GM23338 (cell line): ENCODE measurements at regions not wholly inside any gene's neighbourhood (a gene's known extent, or its start where the extent isn't known, plus 50 kb on each side); places are given as distances from the start of the nearest gene placed in this dataset.

Source experiments
- ATAC-seq: fragments of 200-7000 bp; cut with Tn5 transposase; 3 replicates; pipeline ENCODE4 v1.9.1; 2020
- DNase-seq: peaks from one replicate; pipeline ENCODE4 v3.0.0-alpha.2; 2015; ENCODE audit warnings: low spot score
- H2AFZ ChIP-seq: fragments of 200-600 bp; sonication (generic); 2 replicates; pipeline ENCODE4 v1.8.0; 2016; ENCODE audit warnings: antibody characterized with exemption, mild to moderate bottlenecking, moderate library complexity
- H3F3A ChIP-seq: fragments of 200-600 bp; sonication (generic); replicated peaks from 2 replicates; pipeline ENCODE4 v1.8.0; 2017; ENCODE audit warnings: antibody characterized with exemption, mixed run types, low read depth
- H3K27ac ChIP-seq: fragments of 200-600 bp; sonication (generic); 2 replicates; pipeline ENCODE4 v1.6.1; 2016; ENCODE audit warnings: low read depth
- H3K27me3 ChIP-seq: fragments of 200-600 bp; sonication (generic); 2 replicates; pipeline ENCODE4 v1.8.0; 2016; ENCODE audit warnings: mild to moderate bottlenecking, mixed run types, moderate library complexity; ENCODE audit not compliant: insufficient read depth
- H3K36me3 ChIP-seq: fragments of 200-600 bp; sonication (generic); 2 replicates; pipeline ENCODE4 v1.8.0; 2016; ENCODE audit warnings: mild to moderate bottlenecking; ENCODE audit not compliant: insufficient read depth
- H3K4me1 ChIP-seq: fragments of 200-600 bp; sonication (generic); 2 replicates; pipeline ENCODE4 v1.8.0; 2016; ENCODE audit warnings: mild to moderate bottlenecking, moderate library complexity; ENCODE audit not compliant: insufficient read depth
- H3K4me2 ChIP-seq: fragments of 200-600 bp; sonication (generic); 2 replicates; pipeline ENCODE4 v1.7.1; 2017; ENCODE audit warnings: mixed run types
- H3K4me3 ChIP-seq: fragments of 200-600 bp; sonication (generic); 2 replicates; pipeline ENCODE4 v1.6.1; 2016; ENCODE audit warnings: mixed run types
- H3K79me2 ChIP-seq: fragments of 200-600 bp; sonication (generic); replicated peaks from 2 replicates; pipeline ENCODE4 v1.8.0; 2017; ENCODE audit warnings: mild to moderate bottlenecking; ENCODE audit not compliant: insufficient read depth
- H3K9me2 ChIP-seq: fragments of 200-600 bp; sonication (generic); 2 replicates; pipeline ENCODE4 v1.8.0; 2017; ENCODE audit not compliant: insufficient read depth
- H4K20me1 ChIP-seq: fragments of 200-600 bp; sonication (generic); replicated peaks from 2 replicates; pipeline ENCODE4 v1.8.0; 2017; ENCODE audit warnings: mild to moderate bottlenecking; ENCODE audit not compliant: insufficient read depth
- H3K27ac Mint-ChIP-seq: 2 replicates; pipeline ENCODE4 v1.8.0; 2020; ENCODE audit warnings: inconsistent platforms, mild to moderate bottlenecking, moderate library complexity, mixed read lengths
- H3K27me3 Mint-ChIP-seq: 3 replicates; pipeline ENCODE4 v1.8.0; 2022; ENCODE audit warnings: low read depth, mild to moderate bottlenecking, moderate library complexity, mixed read lengths, inconsistent platforms; ENCODE audit not compliant: insufficient read depth, poor library complexity
- H3K36me3 Mint-ChIP-seq: 3 replicates; pipeline ENCODE4 v1.8.0; 2021; ENCODE audit warnings: low read depth, mild to moderate bottlenecking, inconsistent platforms, moderate library complexity, mixed read lengths
- H3K4me1 Mint-ChIP-seq: 3 replicates; pipeline ENCODE4 v1.8.0; 2020; ENCODE audit warnings: mild to moderate bottlenecking, inconsistent platforms, mixed read lengths
- H3K4me3 Mint-ChIP-seq: 3 replicates; pipeline ENCODE4 v1.8.0; 2021; ENCODE audit warnings: moderate library complexity, mild to moderate bottlenecking, inconsistent platforms, mixed read lengths
- H3K9me3 Mint-ChIP-seq: 3 replicates; pipeline ENCODE4 v1.8.0; 2020; ENCODE audit warnings: moderate library complexity, mild to moderate bottlenecking, inconsistent platforms, mixed read lengths
- CREB1 ChIP-seq: fragments of 250-450 bp; sonication (Bioruptor Pico); IDR thresholded peaks from 2 replicates; pipeline ENCODE4 v1.5.0; 2020; ENCODE audit warnings: low read depth, mild to moderate bottlenecking, moderate library complexity
- EZH2 ChIP-seq: fragments of 200-600 bp; sonication (generic); IDR thresholded peaks from one replicate; pipeline ENCODE4 v1.8.0; 2017; ENCODE audit warnings: antibody characterized with exemption, mild to moderate bottlenecking, low read depth; ENCODE audit not compliant: unreplicated experiment
- EZH2phosphoT487 ChIP-seq: fragments of 200-600 bp; sonication (generic); IDR thresholded peaks from one replicate; pipeline ENCODE4 v1.8.1; 2018; ENCODE audit warnings: antibody characterized with exemption; ENCODE audit not compliant: unreplicated experiment
- JUNB ChIP-seq: IDR thresholded peaks from one replicate; pipeline ENCODE4 v1.6.1; 2016; ENCODE audit warnings: antibody characterized with exemption; ENCODE audit not compliant: unreplicated experiment
- NANOG ChIP-seq: IDR thresholded peaks from 2 replicates; pipeline ENCODE4 v1.6.1; 2016; ENCODE audit warnings: antibody characterized with exemption, borderline replicate concordance
- POLR2AphosphoS5 ChIP-seq: IDR thresholded peaks from 2 replicates; pipeline ENCODE4 v1.6.1; 2016; ENCODE audit warnings: antibody characterized with exemption, low read depth
- ZNF114 ChIP-seq: fragments of 250-450 bp; sonication (Bioruptor Pico); IDR thresholded peaks from 2 replicates; pipeline ENCODE4 v1.5.0; 2020; ENCODE audit warnings: mild to moderate bottlenecking, moderate library complexity
- ZNF331 ChIP-seq: fragments of 250-450 bp; sonication (Bioruptor Pico); IDR thresholded peaks from 2 replicates; pipeline ENCODE4 v1.5.0; 2020; ENCODE audit warnings: low read depth, mild to moderate bottlenecking, moderate library complexity
- TF ChIP-seq, protein P1 (sequence below): fragments of 250-450 bp; sonication (Bioruptor Pico); IDR thresholded peaks from 2 replicates; pipeline ENCODE4 v1.5.0; 2020; ENCODE audit warnings: mild to moderate bottlenecking, moderate library complexity
- TF ChIP-seq, protein P2 (sequence below), 2 experiments: fragments of 200-600 bp in 1 of 2; sonication (generic) in 1 of 2; conservative IDR thresholded peaks; 2 replicates each; pipeline versions ENCODE4 v1.5.1 to v1.6.1; 2016 to 2017; ENCODE audit warnings: antibody characterized with exemption in 2 of 2, low read depth in 2 of 2, mild to moderate bottlenecking in 2 of 2, moderate library complexity in 1 of 2
- TF ChIP-seq, protein P3 (sequence below): IDR thresholded peaks from one replicate; pipeline ENCODE4 v1.6.1; 2018; ENCODE audit warnings: antibody characterized with exemption; ENCODE audit not compliant: unreplicated experiment

DNA sequence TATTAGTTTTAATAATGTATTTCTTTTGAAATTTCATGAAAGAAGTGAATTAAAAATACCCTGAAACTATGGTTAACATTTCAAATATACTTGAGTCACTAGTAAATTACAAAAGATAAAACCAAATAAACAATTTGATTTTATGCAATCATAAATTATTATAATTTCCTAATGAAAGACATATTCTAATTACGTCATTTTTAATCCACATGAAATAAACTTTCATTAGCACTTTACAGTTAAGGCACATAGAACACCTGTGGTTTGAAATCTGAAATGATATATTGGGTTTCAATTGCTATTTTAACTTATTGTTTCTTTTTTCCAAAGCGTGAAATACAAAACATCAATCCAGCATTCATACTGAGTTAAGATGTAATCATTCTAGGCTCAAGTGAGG is 1492.5 kb upstream of the PABPC4L start:
- H3K27ac Mint-ChIP-seq, result no peak overlapping the region
- H3K27me3 Mint-ChIP-seq, result no peaks in the 10 kb centered on the region
- TF ChIP-seq, protein P1, sequence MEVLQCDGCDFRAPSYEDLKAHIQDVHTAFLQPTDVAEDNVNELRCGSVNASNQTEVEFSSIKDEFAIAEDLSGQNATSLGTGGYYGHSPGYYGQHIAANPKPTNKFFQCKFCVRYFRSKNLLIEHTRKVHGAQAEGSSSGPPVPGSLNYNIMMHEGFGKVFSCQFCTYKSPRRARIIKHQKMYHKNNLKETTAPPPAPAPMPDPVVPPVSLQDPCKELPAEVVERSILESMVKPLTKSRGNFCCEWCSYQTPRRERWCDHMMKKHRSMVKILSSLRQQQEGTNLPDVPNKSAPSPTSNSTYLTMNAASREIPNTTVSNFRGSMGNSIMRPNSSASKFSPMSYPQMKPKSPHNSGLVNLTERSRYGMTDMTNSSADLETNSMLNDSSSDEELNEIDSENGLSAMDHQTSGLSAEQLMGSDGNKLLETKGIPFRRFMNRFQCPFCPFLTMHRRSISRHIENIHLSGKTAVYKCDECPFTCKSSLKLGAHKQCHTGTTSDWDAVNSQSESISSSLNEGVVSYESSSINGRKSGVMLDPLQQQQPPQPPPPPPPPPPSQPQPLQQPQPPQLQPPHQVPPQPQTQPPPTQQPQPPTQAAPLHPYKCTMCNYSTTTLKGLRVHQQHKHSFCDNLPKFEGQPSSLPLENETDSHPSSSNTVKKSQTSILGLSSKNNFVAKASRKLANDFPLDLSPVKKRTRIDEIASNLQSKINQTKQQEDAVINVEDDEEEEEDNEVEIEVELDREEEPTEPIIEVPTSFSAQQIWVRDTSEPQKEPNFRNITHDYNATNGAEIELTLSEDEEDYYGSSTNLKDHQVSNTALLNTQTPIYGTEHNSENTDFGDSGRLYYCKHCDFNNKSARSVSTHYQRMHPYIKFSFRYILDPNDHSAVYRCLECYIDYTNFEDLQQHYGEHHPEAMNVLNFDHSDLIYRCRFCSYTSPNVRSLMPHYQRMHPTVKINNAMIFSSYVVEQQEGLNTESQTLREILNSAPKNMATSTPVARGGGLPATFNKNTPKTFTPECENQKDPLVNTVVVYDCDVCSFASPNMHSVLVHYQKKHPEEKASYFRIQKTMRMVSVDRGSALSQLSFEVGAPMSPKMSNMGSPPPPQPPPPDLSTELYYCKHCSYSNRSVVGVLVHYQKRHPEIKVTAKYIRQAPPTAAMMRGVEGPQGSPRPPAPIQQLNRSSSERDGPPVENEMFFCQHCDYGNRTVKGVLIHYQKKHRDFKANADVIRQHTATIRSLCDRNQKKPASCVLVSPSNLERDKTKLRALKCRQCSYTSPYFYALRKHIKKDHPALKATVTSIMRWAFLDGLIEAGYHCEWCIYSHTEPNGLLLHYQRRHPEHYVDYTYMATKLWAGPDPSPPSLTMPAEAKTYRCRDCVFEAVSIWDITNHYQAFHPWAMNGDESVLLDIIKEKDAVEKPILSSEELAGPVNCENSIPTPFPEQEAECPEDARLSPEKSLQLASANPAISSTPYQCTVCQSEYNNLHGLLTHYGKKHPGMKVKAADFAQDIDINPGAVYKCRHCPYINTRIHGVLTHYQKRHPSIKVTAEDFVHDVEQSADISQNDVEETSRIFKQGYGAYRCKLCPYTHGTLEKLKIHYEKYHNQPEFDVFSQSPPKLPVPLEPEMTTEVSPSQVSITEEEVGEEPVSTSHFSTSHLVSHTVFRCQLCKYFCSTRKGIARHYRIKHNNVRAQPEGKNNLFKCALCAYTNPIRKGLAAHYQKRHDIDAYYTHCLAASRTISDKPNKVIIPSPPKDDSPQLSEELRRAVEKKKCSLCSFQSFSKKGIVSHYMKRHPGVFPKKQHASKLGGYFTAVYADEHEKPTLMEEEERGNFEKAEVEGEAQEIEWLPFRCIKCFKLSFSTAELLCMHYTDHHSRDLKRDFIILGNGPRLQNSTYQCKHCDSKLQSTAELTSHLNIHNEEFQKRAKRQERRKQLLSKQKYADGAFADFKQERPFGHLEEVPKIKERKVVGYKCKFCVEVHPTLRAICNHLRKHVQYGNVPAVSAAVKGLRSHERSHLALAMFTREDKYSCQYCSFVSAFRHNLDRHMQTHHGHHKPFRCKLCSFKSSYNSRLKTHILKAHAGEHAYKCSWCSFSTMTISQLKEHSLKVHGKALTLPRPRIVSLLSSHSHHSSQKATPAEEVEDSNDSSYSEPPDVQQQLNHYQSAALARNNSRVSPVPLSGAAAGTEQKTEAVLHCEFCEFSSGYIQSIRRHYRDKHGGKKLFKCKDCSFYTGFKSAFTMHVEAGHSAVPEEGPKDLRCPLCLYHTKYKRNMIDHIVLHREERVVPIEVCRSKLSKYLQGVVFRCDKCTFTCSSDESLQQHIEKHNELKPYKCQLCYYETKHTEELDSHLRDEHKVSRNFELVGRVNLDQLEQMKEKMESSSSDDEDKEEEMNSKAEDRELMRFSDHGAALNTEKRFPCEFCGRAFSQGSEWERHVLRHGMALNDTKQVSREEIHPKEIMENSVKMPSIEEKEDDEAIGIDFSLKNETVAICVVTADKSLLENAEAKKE (CRISPR knock-in tag), result no peak
- no peak for TF ChIP-seq POLR2AphosphoS5
- H4K20me1 ChIP-seq, result no peaks in the 10 kb centered on the region
- H3K9me2 ChIP-seq, result peaks cover 5% of the 10 kb centered on the region; the same call in 1 of the 2 replicates
- no peaks in the 10 kb centered on the region for H3K36me3 ChIP-seq
- H3K4me3 Mint-ChIP-seq, result no peak overlapping the region
- H3K27ac ChIP-seq, result no peak overlapping the region
- no peaks in the 10 kb centered on the region; the same call in 2 of the 3 replicates for H3K36me3 Mint-ChIP-seq
- no peaks in the 10 kb centered on the region for H3K4me1 ChIP-seq
- H3F3A ChIP-seq, result no peaks in the 10 kb centered on the region
- peaks cover 3% of the 10 kb centered on the region for H3K9me3 Mint-ChIP-seq
- no peaks in the 10 kb centered on the region for H3K4me1 Mint-ChIP-seq
- DNase-seq (no peak), ATAC-seq (no peak)
- H3K79me2 ChIP-seq, result no peaks in the 10 kb centered on the region
- H3K4me2 ChIP-seq, result no peak overlapping the region
- no peak overlapping the region for H3K4me3 ChIP-seq
- no peaks in the 10 kb centered on the region for H3K27me3 ChIP-seq
- no peak overlapping the region for H2AFZ ChIP-seq

DNA sequence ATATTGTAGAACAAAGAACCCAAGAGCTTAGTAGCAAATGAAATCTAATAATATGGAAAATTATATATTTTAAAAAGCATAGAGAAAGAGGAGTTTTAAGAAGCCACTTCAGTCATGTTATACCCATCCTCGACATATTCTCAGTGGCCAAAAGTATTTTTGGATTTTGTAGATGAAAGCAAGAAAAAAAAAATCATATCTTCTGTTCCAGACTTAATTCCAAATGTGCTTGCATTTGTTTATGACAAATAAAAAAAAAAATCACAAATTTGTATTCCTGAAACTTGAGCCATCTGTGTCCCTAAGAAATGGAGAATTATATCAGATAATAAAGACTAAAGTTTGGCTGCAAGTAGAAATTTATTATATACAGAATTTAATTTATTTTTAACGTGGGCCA is 1482.4 kb upstream of the PABPC4L start:
- H3K27ac ChIP-seq, result no peak overlapping the region
- H3K27me3 ChIP-seq, result no peaks in the 10 kb centered on the region
- Mint-ChIP-seq H3K36me3 (peaks cover 6% of the 10 kb centered on the region; the same call in 1 of the 3 replicates), H3K27me3 (no peaks in the 10 kb centered on the region), H3K27ac (no peak overlapping the region), H3K4me1 (no peaks in the 10 kb centered on the region), H3K4me3 (no peak overlapping the region), H3K9me3 (peaks cover 7% of the 10 kb centered on the region)
- no peak overlapping the region for H2AFZ ChIP-seq
- no peaks in the 10 kb centered on the region for H4K20me1 ChIP-seq
- no peak for DNase-seq
- ATAC-seq, result no peak
- no peaks in the 10 kb centered on the region for H3K79me2 ChIP-seq
- H3F3A ChIP-seq, result no peaks in the 10 kb centered on the region
- no peaks in the 10 kb centered on the region for H3K36me3 ChIP-seq
- no peaks in the 10 kb centered on the region for H3K9me2 ChIP-seq
- H3K4me1 ChIP-seq, result no peaks in the 10 kb centered on the region
- no peak overlapping the region for H3K4me3 ChIP-seq
- H3K4me2 ChIP-seq, result no peak overlapping the region
- TF ChIP-seq, protein P2, sequence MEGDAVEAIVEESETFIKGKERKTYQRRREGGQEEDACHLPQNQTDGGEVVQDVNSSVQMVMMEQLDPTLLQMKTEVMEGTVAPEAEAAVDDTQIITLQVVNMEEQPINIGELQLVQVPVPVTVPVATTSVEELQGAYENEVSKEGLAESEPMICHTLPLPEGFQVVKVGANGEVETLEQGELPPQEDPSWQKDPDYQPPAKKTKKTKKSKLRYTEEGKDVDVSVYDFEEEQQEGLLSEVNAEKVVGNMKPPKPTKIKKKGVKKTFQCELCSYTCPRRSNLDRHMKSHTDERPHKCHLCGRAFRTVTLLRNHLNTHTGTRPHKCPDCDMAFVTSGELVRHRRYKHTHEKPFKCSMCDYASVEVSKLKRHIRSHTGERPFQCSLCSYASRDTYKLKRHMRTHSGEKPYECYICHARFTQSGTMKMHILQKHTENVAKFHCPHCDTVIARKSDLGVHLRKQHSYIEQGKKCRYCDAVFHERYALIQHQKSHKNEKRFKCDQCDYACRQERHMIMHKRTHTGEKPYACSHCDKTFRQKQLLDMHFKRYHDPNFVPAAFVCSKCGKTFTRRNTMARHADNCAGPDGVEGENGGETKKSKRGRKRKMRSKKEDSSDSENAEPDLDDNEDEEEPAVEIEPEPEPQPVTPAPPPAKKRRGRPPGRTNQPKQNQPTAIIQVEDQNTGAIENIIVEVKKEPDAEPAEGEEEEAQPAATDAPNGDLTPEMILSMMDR (conservative IDR thresholded peaks at IDR 0.05; ENCODE audit: low read depth in 2 of 2), result no peak
- TF ChIP-seq JUNB (no peak), EZH2phosphoT487 (no peak), ZNF114 (CRISPR knock-in tag) (no peak), CREB1 (CRISPR knock-in tag) (no peak), NANOG (no peak), ZNF331 (CRISPR knock-in tag) (no peak), POLR2AphosphoS5 (no peak), EZH2 (no peak)
- TF ChIP-seq, protein P3, sequence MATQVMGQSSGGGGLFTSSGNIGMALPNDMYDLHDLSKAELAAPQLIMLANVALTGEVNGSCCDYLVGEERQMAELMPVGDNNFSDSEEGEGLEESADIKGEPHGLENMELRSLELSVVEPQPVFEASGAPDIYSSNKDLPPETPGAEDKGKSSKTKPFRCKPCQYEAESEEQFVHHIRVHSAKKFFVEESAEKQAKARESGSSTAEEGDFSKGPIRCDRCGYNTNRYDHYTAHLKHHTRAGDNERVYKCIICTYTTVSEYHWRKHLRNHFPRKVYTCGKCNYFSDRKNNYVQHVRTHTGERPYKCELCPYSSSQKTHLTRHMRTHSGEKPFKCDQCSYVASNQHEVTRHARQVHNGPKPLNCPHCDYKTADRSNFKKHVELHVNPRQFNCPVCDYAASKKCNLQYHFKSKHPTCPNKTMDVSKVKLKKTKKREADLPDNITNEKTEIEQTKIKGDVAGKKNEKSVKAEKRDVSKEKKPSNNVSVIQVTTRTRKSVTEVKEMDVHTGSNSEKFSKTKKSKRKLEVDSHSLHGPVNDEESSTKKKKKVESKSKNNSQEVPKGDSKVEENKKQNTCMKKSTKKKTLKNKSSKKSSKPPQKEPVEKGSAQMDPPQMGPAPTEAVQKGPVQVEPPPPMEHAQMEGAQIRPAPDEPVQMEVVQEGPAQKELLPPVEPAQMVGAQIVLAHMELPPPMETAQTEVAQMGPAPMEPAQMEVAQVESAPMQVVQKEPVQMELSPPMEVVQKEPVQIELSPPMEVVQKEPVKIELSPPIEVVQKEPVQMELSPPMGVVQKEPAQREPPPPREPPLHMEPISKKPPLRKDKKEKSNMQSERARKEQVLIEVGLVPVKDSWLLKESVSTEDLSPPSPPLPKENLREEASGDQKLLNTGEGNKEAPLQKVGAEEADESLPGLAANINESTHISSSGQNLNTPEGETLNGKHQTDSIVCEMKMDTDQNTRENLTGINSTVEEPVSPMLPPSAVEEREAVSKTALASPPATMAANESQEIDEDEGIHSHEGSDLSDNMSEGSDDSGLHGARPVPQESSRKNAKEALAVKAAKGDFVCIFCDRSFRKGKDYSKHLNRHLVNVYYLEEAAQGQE, result no peak
